Mesenteric fat pad (tissue), 1 donor: ENCODE measurements at regions not wholly inside any gene's neighbourhood (a gene's known extent, or its start where the extent isn't known, plus 50 kb on each side); places are given as distances from the start of the nearest gene placed in this dataset. TPM values are rescaled to one million over a fixed set of nuclear protein-coding genes. Genes with fewer than 3 reads are reported as not detected.
"Not testable (repeated sequence)": the region's sequence is repeated elsewhere in the genome, so short reads cannot be mapped to it uniquely, and the experiment has no call there.

Experiments
- DNase-seq: peaks from one replicate; pipeline ENCODE4 v3.0.0-alpha.2; 2020; ENCODE audit warnings: low spot score
- microRNA-seq: library from miRNA; unstranded; fragments of <30 nt; microRNA quantifications from one replicate; pipeline ENCODE4 v1.2.0, GENCODE V29; 2020; ENCODE audit warnings: borderline number of aligned reads
- donor health status: DM: yes; HTN: yes; CAD: no.

DNA sequence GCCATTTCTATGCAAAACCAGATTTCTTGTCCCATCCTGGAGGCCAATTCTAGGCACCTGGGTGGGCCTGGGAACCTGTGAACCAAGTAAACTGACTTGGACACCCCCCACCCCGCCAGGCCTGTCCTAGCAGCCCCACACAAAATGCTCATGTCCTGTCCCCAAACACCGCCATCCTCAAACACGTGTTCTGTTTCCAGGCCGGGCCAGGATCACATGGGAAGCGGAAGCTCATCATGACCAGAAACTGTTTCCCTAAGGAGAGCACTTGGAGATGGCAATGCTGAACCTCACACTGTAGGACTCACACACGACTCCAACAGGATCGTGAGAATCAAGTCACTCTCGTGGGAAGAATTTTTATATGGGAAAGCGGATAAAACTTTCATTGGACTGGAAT lies 78.7 kb upstream of the DRD5 start:
- not testable (repeated sequence) for DNase-seq

DNA sequence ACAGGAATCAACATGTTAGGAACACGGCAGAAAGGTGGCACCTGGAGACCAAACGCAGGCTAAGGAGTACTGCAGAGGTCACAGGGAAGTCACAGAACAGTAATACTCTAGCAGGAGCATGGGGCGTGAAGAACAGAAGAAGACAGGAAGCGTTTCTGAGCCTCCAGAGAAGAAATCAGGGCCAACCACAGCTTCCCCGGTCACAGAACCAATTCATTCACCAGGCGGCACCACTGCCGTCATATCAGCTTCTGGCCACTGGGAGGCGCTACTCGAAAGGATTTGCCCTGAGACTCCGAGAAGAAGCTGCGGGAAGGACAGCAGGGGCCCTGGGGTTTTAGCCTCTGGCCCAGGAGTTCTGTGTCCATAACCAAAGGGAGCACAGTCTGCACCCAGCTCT lies 78.0 kb upstream of the DRD5 start:
- DNase-seq = no peak

DNA sequence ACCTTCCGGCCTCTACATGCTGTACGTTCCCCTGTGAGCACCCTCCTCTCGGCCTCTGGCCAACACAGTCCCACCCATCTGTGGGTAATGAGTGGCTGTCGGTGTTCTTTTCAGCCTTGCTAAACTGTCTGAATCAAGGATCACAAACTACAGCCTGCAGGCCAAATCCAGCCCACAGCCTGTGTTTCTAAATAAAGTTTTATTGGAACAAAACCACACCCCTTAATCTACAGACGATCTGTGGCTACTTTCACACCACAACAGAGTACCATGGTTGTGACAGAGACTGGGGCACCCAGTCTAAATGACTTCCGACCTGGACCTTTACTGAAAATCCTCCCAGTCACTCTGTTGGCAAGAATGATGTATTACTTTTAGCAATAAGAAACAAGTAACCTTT lies 77.3 kb upstream of the DRD5 start:
- not testable (repeated sequence) for DNase-seq

DNA sequence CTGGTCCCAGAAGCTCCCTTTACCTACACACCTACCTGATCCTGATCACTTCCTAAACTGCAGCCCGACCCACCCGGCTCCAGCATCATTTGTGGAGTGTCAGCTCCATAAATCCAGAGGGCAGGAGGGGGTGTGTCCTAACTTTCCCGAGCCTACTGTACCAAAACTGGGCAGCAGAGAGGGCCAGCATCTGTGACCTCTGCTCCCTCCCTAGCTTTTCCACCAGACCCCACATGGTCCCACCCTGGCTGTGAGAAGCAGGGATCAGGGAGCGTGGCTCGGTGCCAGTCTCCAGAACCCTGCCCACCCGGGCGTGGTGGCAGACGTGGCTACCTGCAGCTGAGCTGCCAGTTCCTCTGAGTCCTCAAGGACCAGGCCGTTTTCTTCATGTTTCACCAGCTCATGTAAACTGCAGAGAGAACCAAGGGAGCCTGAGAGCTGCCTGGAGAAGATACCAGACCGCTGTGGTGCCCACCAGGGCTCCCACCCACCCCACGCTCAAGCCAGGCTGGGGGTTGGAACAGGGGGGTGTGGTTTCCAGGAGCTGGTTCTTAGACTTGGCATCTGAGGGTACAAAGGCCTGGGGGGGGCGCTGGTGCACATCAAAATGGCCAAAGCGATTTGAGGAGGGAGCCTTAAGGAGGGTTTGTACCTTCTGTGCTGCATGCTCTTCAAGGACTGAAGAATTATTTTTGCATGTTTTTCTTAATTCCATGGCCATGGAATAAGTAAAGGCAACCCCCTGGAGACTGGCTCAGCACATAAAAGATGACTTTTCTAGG lies 76.7 kb upstream of the DRD5 start:
- no peak for DNase-seq

DNA sequence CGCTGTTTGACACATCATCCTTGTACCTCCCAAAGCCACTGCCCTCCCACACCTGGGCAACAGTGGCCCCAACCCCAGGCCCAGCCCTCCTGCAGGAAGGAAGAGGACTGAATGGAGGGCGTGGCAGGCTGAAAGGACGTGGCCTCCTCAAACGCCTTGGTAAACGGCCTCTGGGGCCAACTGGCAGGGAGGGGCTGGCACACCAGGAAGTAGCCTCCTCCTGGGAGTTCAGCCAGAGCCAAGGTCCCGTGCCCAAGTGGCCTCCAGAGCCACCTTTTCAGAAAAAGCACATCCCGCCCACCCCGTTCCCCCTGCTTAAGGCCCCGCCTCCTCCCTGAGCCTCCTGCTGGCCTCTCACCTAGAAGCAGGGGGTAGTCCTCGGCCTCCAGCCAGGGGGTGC lies 74.2 kb upstream of the DRD5 start:
- DNase-seq = not testable (repeated sequence)

DNA sequence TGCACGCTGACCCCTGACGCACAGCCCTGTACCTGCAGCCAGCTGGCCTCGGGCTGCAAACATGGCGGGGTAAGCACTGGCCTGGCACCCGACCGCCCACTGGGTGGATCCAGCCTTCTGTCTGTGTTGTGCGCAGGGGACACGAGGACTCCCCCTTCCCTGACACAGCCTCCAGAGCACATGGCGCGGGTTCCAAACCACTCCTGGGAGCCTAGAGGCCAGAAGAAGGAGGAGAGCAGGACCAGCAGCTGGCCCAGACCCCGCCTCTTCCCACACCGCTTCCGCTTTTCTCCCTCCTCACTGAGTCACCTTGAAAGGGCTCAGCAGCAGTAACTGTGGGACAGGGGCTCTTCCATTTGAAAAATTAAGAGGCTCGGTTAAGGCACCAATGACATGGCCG lies 73.5 kb upstream of the DRD5 start:
- DNase-seq = not testable (repeated sequence)

DNA sequence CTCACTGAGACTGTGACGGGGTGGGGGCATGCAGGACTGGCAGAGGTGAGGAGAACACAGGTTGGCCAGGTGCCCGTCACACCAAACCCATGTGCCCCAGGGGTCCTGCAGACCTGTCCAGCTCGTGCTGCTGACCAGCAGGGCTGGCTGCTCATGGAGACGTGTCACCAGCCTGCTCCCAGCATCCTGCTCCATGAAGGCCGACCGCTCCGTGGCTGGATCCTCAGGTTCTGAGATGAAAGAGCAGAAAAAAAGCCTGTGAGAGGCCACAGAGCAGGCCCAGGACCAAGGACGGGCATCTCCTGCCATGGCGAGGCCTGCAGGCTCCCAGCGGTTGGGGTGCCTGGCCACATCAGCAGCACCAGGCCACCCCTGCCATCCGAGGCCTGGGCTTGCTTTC lies 71.7 kb upstream of the DRD5 start:
- no peak for DNase-seq

DNA sequence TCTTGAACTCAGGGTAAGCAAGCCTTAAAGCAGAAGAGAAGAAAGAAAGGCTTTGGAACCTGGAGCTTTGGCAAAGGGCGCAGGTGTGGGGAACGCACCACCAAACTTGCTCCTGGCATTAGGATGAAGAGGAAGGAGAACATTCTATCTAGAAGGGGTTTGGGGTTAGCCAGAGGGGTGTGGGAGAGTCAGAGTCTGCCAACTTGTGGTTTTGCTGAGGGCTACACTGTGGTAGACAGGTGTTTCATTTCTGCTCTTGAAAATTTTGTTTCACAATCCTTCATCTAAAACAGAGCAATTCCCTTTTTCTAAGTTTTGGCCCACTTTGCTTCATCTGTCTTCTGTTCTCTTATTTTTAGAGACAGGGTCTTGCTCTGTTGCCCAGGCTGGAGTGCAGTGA lies 66.2 kb upstream of the DRD5 start:
- not testable (repeated sequence) for DNase-seq

DNA sequence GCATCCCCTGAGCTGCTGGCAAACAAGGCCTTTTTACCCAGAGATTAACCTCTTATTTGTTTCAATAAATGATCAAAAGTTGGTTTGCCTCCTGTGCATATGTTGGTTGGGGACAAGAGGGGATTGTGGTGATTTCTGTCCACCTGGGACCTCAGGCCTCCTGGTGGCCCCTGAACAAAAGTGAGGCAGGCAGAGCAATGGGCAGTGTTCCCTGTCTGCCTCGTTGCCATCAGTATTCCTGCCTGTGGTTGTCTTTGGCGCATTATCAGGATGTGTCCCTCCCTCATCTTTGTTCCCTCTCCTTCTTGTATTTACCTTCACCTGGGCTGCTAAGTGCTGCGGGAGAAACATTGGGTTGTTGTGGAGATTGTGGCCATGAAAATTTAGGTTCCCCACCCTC lies 65.3 kb upstream of the DRD5 start:
- DNase-seq = no peak

DNA sequence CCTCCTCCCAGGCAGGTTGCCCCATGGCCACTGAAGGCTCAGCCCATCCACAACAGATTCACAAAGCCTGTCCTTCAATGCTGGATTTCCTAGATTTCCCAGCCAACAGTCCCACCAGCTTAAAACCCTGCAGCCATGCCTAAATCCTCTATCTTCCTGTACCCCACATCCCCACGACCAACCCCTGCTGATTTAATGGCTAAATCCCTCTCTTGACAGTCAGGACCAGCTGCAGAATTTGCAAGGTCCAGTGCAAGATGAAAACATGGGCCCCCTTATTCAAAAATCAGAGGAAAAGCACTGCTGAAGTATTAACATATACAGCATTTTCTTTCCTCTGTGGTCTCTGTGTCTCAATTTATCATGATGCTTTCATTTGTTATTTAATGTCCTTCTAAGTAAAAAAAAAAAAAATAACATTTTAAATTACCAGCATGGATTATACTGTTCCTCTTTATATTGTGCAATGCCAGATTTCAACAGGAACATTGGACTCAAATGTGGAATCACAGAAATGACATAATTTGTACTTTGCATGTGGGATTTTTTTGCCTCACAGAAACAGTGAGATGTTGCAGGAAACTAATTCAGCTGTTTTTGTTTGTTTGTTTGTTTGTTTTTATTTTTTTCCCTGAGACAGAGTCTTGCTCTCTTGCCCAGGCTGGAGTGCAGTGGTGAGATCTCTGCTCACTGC lies 63.0 kb upstream of the DRD5 start:
- not testable (repeated sequence) for DNase-seq

DNA sequence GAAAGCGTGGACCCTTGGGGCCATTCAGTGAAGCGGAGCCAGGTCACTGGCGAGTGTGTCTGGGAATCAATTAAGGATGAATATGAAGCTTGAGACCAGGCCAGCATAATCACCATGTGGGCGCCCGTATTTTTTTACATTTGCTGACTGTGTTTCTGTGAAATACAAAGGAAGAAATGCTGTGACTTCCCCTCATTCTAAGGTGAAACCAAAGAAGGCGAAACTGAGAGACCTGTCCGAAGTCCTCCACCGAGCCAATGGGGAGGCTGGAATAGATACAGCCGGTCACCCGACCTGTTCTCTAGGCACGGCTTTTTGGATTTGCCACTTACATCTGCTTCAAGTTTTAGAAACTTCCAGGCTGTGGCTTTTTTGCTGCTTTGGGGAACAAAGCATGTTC lies 59.3 kb upstream of the DRD5 start:
- DNase-seq = not testable (repeated sequence)

Small RNAs in the stretch of these regions (microRNA-seq; reads per million reads assigned to microRNA genes)
- not detected for gene MIR548I2
